Activated CD4-positive, alpha-beta T cell treated with anti-CD3 and anti-CD28 coated beads for 24 hours (primary cell): ENCODE measurements at regions not wholly inside any gene's neighbourhood (a gene's known extent, or its start where the extent isn't known, plus 50 kb on each side); places are given as distances from the start of the nearest gene placed in this dataset.

Experiments used
- DNase-seq, 2 donors: peaks; one replicate each; pipeline ENCODE4 v3.0.0-alpha.2; 2020; ENCODE audit warnings: low read depth in 2 of 2

DNA sequence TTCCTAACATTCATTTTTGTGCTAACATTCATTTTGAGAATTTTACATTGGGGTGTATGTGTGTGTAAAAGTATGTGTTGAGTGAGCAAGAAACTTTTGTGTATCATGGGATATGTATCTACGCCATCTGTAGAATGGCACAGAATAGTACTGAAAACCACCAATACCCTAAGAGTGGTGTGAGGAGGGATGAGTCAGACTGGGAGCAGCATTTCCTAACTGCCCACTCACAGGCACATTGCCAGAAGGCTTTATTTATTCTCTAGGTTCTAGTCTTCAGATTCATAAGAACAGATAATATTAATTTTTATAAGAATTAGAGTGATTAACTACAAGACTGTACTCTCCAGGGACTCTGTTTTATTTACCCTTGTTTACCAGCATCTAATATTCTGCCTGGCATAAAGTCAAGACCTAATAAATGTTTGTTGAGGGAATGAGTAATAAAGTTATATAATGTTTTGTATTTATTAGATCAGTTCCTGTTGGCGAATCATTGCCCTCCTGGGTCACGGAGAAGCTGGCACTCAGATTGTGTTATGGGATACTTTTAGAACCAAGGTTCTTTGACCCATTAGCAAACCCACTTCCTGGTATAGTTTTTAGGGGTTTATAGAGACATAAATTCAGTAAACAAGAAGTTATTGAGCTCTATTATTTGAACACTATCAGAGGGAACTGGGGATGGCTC is 159.1 kb upstream of the PPP2R2B start:
- DNase-seq: no peak

DNA sequence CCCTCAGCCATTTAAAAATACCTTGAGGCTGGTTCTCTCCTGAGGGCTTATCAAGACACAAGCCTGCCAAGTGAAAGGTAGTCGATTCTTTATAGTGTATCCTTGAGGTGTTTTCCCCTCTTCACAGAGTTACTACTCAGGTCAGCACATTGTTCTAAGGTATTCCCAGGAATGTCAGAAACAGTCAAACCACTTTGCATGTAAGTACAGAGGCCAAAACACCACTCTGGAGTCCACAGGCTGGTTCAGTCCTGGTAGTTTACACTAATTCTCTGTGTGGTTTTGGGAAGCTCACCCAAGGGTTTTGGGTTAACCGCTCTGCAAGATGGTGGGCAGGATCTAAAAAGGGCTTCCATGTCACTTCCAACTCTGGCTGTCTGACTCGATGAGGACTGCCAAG is 162.3 kb upstream of the PPP2R2B start:
- DNase-seq: no peak

DNA sequence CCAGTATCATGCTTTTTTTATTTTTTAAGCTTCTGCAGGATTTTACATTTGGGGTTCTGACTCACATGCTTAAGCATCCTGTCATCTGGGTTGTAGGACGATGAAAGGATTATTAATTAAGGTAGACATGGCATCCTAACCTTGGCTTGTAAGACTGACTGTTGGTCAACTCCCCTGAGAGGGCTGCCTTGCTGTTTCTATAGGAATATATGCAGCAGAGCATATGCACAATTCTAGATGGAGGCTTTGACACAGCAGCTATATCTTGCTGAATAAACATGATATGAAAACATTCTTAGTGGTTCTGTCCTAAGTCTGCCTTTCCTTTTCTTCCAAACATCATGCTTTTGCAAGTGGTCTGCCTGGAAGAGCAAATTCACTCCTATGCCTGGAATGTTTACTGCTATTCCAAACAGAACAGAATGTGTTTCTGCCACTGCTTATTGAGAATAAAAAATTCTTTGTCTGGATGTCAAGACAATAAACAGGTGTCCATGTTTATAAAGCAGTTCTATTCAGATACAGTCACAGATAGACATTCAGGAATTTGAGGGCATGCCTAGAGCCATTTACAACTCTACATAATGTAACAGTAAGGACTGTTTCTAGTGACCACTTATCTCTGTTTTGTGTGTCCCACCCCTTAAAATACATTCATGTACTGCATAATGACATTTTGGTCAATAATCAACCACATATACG is 166.2 kb upstream of the PPP2R2B start:
- DNase-seq: no peak

DNA sequence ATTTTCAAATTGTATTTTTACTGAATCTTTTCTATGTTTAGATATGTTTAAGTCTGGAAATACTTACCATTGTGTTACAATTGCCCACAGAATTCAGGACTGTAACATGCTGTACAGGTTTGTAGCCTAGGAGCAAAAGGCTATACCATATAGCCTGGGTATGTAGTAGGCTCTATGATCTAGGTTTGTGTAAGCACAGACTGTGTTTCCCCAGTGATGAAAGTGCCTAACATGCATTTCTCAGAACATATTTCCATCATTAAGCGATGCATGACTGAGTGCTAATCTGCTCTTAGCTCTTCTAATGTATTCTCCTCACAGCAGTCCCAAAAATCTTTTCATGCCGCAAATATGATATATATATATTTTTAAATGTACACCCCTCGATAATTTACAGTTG is 166.7 kb upstream of the PPP2R2B start:
- DNase-seq: no peak

DNA sequence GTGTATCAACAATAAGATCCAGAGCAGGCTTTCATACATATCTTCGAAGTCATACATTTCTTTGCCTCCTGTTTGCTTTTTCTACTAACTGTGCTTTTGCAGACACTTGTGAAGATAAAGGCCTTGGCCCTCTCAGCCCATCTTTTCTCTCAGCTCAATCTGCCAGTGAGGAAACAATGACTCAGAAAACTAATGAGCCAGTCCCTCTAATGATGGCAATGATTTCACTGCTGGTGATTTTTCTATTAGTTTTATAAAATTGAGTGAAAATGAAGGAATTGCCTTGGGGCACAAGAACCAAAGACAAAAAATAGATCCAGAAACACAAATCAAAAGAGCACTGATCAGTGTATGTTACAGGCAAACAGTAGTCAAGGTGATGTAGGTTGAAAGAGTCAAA is 167.7 kb upstream of the PPP2R2B start:
- no peak for DNase-seq

DNA sequence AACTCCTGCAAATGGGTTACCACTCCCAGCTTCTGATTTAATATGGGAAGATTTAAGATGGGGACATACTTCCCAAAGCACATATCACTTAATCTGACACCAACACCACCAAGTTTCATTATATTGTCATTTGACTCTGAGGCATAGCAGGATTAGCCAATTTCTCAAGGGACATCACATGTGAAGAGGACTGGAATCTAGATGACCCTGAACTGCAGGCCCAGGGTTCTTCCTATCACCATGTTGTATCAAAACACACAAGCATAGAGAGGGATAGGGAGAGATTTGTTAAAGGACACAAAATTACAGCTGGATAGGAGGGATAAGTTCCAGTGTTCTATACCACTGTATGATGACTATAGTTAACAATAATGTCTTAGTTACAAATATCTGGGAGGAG is 168.3 kb upstream of the PPP2R2B start:
- no peak for DNase-seq

DNA sequence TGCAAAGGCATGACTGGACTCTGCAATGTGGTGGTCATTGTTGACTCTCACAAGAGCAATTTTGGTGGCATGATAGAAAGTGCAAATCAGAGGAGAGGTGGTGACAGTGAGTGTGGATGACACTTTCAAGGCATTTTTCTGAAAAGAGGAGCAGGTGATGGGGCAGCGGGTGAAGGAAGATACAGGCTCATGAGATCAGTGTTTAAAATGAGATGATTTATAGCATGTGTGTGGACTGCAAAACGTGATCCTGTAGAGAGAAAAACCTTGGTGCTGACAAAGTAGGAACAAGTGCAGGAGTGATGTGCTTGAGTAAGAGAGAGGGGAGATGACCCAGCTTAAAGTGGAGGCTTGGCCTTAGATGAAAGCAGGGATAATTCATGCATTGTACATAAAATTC is 171.2 kb upstream of the PPP2R2B start:
- DNase-seq: no peak

DNA sequence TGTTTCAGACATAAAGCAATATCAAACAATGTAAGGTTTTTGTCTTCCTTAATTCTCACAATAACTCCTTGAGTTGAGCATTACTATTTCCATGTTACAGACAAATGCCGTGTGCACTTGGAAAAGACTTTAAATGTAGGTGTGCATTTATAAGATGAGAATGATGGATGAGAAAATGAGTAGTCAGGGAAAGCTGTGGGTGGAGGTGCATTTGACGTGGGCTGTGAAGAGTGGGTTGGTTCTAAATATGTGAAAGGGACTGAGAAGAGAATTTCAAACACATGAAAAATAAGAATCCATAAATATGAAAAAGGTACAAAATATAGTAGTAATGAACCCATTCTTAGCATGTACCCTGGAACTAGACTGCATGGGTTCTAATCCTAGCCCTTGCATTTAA is 171.6 kb upstream of the PPP2R2B start:
- DNase-seq: no peak

DNA sequence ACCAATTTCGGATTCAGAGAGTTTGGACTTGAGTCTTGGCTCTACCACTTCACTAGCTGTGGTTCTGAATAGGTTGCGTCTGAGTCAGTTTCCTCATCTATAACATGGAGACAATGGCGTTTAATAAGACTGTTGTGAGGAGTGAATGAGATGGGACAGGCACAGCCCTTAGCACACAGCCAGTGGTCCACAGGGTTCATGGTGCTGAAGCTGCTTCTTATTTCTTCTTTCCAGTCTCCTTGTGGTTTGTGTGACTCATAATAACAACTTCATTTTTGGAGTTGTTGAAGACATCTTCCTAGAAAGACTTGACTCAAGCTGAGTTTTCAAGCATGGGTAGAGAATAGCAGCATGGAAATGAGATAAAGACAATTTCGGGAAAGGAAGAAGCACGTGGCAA is 172.6 kb upstream of the PPP2R2B start:
- no peak for DNase-seq

DNA sequence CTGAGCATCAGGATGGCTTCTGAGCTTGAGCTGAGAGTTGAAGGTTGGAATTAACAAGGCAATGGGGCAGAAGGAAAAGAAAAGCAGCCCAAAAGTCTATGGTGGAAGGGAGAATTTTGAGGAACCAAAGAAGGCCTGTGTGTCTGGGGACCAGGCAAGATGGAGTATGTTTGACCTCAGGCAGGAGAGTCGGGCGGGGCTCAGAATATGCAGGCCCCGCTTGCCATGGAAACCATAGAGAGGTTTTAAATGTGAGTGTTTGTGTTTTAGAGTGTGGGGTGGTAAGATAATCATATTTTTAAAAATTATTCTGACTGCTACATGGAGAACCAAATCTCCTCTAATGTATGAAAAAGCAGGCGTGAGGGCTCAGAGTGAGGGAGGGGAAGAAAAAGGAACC is 174.0 kb upstream of the PPP2R2B start:
- no peak for DNase-seq

DNA sequence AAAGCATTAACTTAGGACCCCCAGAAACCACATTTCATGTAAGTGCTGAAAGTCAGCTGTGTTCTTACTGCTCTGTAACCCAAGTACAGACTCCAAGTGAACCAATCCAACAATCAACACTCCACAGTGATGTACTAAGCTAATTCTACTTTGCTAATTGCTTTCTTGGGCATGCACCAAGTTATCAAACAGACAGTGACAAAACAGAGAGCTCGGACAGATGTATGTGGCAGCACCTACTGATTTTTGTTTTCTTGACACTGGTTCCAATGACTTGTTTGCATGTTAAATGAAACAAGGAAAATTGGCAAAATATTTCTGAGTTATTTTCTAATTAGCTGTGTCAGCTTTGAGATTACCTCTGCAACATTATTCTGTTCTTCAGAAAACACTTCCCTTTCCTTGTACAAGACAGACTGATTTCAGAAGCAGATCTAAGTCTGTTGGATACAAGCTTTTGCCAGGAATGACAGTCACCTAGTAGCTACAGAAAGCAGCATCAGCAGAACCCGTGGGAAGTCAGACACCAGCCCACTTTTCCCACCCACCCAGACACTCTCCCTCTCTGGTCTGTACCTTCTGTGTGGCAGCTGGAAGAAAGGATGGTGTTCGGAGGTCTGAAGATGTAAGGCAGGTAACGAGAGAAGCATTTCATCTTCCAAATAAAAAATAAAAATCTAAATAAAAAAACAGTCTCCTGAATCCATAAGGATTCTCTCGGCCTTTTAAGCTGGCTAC is 176.7 kb upstream of the PPP2R2B start:
- DNase-seq: no peak

DNA sequence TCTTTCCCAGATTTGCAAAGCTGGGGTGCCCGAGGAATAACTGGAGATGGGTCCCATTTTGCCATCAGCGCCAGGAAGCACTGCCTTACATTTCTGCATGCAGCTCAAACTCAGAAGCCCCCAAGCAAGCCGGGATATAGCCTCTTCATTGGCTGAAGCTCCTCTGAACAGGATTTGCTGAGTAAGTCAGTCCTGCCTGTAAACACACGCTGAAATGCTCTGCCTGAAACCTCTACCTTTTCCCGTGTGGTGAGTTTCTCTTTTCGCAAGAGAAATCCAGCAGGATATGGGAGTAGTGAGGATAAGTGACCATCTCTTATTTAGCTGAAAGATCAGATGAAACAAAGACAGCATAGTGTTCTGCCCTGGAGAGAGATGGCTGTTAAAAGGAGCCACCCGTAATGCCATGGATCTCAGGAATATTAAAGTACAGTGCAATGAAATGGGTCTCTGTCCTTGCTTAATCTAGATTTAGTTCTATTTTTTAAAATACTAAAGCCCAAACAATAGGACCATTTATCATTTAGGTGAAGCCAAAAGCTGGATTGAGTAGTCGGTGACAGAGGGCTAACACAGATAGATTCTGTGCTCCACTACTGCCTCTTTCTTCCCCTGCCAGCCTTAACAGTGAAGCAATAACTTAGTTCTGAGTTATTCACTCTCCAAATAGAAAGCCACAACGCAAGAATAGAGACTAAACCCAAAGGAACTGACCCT is 177.5 kb upstream of the PPP2R2B start:
- DNase-seq: no peak

DNA sequence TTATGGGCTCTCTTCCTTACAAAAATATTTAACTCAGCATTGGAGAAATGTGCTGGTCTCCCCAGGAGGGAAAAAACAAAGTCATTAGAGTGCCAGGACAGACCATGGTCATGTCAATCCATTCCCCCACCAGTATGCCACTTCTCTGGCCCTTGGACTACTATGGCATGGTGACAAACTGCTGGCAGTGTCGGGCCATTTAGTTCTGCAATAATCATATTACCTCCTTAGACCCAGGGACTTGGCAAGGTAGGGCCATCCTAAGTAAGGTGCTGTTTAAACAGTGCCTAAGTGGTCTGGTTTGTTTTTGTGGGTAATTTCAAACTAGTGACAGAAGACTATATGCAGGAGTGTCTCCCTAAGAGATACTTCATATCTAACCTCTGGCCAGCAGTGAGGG is 177.8 kb upstream of the STK32A start:
- no peak for DNase-seq

DNA sequence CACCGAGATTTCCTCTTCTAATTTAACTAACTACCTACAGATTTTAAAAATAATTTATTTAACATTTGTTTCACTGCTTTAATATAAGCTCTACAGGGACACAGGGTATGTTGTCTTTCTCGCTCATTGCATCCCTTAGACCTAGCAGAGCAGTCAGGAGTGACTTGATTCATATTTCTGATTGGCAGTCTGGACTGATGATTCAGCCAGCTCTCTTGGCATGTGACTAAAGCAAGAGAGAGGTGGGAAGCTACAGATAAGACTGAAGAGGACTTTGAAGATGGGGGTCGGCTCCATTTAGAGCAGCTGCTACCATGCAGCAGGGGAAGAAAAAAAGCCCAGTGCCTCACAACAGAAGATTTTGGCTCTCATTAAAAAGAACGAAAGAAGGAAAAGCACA is 173.4 kb upstream of the STK32A start:
- no peak for DNase-seq

DNA sequence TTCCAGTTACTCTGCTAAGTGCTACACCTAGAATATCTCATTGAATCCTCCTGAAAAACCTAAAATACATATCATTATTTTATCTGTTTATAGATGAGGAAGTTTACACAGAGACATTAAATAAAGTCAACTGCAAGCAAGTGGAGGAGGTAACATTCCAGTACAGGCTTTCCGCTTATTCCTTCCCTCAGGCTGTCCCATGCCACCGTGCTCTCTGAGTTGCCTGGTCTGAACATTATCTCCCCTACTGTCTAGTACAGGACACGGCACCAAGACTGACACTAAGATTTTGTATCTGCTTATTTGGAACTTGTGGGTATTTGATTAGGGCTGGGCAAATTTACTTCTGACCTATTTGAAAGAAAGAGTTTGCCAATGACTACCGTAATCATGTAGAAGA is 172.4 kb upstream of the STK32A start:
- no peak for DNase-seq

DNA sequence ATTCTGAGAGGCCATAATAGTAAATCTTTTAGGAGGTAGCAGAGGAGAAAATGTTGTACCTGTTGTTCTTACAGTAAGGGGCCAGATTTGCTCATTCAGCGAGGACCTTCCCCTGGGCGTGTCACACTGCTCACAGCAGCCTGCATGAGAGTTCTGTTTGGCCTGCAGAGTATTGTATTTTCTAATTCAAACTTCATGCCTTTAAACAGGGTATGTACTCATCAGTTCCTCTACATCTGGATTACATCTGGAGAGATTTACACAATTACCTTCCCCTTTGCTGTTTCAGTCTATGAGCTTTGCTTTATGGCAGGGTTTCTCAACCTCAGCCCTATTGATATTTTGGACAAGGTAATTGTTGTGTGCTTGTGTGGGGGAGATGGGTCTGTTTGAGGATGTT is 170.9 kb upstream of the STK32A start:
- no peak for DNase-seq

DNA sequence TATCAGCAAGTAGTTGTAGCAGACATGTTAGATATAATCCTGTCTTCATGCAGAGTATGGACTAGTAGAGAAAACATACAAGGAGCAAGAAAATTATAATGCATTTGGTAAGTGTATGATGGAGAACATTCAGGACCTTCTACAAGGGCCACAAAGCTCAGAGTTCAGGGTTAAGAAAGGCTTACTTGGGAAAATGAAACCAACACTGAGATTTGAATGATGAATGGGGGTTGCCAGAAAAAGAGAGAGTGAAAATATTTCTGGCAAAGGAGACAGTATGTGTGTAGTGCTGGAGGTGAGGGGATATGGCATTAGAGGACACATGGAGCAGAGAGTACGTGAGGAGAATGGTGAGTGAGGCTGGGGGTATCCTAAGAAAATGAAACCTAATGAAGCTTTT is 169.8 kb upstream of the STK32A start:
- DNase-seq: no peak

DNA sequence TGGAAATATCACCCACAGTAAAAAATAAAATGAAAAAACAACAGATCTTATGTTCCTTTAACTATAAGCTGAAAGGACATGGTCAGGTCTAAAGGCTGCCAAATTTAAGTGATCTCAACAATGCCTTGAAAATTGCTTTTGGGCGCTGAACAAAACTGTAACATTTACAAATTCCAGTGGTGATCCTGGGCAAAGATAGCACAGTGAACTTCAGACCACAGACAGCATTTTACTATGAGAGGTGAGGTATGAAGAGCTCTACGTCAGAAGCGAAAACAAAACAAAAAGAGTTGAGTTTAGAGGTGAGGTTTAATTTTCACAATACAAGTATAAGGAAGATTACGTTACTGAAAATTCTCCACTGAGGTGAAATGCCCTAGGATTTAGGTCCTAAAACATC is 165.8 kb upstream of the STK32A start:
- DNase-seq: no peak

DNA sequence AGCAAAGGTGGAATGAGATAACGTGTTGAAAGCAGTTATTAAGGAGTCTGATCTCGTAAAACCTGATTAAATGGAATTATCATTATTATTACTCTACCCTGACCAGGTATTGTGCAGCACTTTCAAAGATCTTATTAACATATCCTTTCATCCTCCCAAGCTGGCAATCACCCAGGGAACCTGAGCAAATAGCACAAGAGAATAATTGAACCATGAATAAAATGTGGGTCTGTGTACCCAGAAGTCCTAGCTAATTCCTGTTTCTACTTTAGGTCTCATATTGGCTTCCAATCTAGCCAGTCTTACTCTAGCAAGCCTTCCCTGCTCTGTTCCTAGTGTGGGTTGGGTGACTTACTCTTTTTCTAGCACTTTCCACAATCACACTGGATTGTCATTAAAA is 162.2 kb upstream of the STK32A start:
- DNase-seq: no peak

DNA sequence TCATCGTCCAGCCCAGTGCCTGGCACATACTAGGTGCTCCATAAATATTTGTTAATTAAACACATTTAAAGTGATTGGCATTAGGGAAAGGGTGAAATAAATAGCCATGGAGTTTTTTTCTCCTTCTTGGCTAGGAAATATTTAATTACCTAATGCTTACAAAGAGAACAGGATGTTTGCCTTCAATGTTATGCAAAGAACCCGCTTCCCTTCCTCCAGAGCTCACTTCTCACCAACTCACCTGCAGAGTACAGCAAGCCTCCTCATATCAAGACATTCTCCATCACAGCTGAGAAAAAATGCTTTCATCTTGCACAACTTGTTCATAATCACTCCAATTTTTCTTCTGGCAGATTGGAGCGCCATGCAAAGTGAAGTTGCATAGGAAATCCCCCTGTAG is 161.7 kb upstream of the STK32A start:
- DNase-seq: no peak

DNA sequence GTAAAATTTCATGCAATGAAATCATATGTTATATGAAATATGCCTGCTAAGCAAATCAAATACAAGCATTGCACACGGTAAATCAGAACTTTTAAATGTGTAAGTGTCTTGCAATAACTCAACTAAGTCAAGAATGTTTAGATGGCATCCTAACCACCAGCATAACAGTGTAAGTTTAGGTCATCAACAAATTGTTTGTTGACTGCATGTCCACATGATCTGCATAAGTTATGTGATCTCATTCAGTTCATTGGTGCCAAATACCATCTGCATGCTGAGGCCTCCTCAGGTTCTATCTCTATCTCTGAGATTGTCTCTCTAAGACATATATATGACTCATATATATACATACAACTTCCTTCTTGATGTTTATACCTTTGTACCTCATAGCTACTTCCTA is 159.6 kb upstream of the STK32A start:
- DNase-seq: no peak

DNA sequence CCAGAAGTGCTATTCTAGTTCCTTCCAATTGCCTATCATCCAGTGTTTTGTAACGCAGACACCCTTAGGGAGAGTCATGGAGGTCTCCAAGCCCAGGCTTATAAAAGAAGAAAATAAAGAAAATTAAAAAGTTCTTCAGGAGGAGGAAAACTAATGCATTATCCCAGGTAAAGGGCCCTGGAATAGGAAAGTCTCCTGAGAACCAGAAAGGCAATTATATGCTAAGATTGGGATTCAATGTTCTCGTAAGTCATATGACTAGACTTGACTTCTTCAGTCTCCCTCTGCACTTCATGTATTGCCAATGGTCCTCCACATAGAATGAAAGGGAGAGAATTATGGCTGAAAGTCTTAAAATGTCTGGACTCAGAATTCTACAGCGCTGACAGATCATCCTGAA is 154.4 kb upstream of the STK32A start:
- DNase-seq: no peak
